A549 (cell line): ENCODE measurements at regions not wholly inside any gene's neighbourhood (a gene's known extent, or its start where the extent isn't known, plus 50 kb on each side); places are given as distances from the start of the nearest gene placed in this dataset.

Source experiments
- ATAC-seq, 2 experiments: fragments of 200-7000 bp in 1 of 2; fragments of >200 bp in 1 of 2; cut with Nextera tagmentation in 1 of 2; cut with Tn5 transposase in 1 of 2; 3 replicates each; pipeline versions ENCODE4 v1.8.0 to v1.9.1; 2018 to 2020; ENCODE audit warnings: mild to moderate bottlenecking in 1 of 2, moderate library complexity in 1 of 2
- CTCF ChIA-PET: fragments of 300-600 bp; sonication (Branson Sonifier 250); formaldehyde crosslinking; extraction: SDS; loops from one replicate; lab custom pipeline; 2021; ENCODE audit warnings: antibody characterized with exemption, inconsistent platforms; lab: Yijun Ruan, JAX
- POLR2A ChIA-PET: fragments of 350-600 bp; formaldehyde crosslinking; extraction: SDS; loops from one replicate; lab custom pipeline; 2021; ENCODE audit warnings: antibody characterized with exemption, inconsistent platforms; lab: Yijun Ruan, JAX
- DNase-seq, 2 experiments: peaks; one replicate each; pipeline versions ENCODE4 v3.0.0 to v3.0.0-alpha.2; 2011 to 2016; ENCODE audit warnings: low read depth in 1 of 2, low spot score in 1 of 2
- FAIRE-seq: peaks from 2 replicates; lab custom pipeline; 2011; peaks lifted over from hg19 to GRCh38; lab: Jason Lieb, UNC
- H3K27ac ChIP-seq, 2 experiments: fragments of >200 bp; sonication (Bioruptor Twin); formaldehyde crosslinking; 3 replicates each; pipeline ENCODE4 v1.5.1; 2016 to 2017
- H3K4me1 ChIP-seq: fragments of >200 bp; sonication (Bioruptor Twin); formaldehyde crosslinking; 3 replicates; pipeline ENCODE4 v1.6.1; 2016
- H3K4me2 ChIP-seq: fragments of >200 bp; sonication (Bioruptor Twin); formaldehyde crosslinking; 3 replicates; pipeline ENCODE4 v1.6.1; 2016
- H3K4me3 ChIP-seq: fragments of >200 bp; sonication (Bioruptor Twin); formaldehyde crosslinking; 3 replicates; pipeline ENCODE4 v1.5.1; 2016
- H3K9me3 ChIP-seq: fragments of >200 bp; sonication (Bioruptor Twin); formaldehyde crosslinking; 3 replicates; pipeline ENCODE4 v1.6.1; 2016
- CEBPB ChIP-seq, 2 experiments: fragments of >200 bp in 1 of 2; sonication (Bioruptor Twin) in 1 of 2; formaldehyde crosslinking in 1 of 2; IDR thresholded peaks; 2 replicates each; pipeline ENCODE4 v1.6.1; 2012 to 2016
- CHD4 ChIP-seq: fragments of 200-600 bp; sonication (generic); IDR thresholded peaks from 2 replicates; pipeline ENCODE4 v1.6.1; 2016; ENCODE audit warnings: antibody characterized with exemption, mild to moderate bottlenecking, borderline replicate concordance
- EHF ChIP-seq: fragments of 250-450 bp; sonication (Bioruptor Pico); IDR thresholded peaks from 2 replicates; pipeline ENCODE4 v1.5.0; 2020; ENCODE audit warnings: mild to moderate bottlenecking
- EP300 ChIP-seq, 2 experiments: fragments of >200 bp; sonication (Bioruptor Twin); formaldehyde crosslinking; IDR thresholded peaks; 2 replicates in 1 of 2; 3 replicates in 1 of 2; pipeline ENCODE4 v1.6.1; 2016 to 2017
- FOXS1 ChIP-seq: fragments of 250-450 bp; sonication (Bioruptor Pico); IDR thresholded peaks from 2 replicates; pipeline ENCODE4 v1.5.0; 2020; ENCODE audit warnings: mild to moderate bottlenecking, moderate library complexity
- GATA3 ChIP-seq: IDR thresholded peaks from 2 replicates; pipeline ENCODE4 v1.6.1; 2012; ENCODE audit warnings: borderline replicate concordance
- HEYL ChIP-seq: fragments of 250-450 bp; sonication (Bioruptor Pico); IDR thresholded peaks from 2 replicates; pipeline ENCODE4 v1.8.0; 2021; ENCODE audit warnings: mild to moderate bottlenecking, moderate library complexity
- JUN ChIP-seq, 2 experiments: fragments of >200 bp; sonication (Bioruptor Twin); formaldehyde crosslinking; IDR thresholded peaks; 2 replicates in 1 of 2; 3 replicates in 1 of 2; pipeline ENCODE4 v1.6.1; 2016 to 2017
- KDM5A ChIP-seq: fragments of 200-600 bp; sonication (generic); IDR thresholded peaks from 2 replicates; pipeline ENCODE4 v1.6.1; 2016; ENCODE audit warnings: antibody characterized with exemption, mild to moderate bottlenecking
- MAFK ChIP-seq: fragments of 450-650 bp; IDR thresholded peaks from 2 replicates; pipeline ENCODE4 v1.6.1; 2014; ENCODE audit not compliant: partially characterized antibody
- MAZ ChIP-seq: fragments of 150-350 bp; IDR thresholded peaks from 2 replicates; pipeline ENCODE4 v1.6.1; 2014; ENCODE audit warnings: antibody characterized with exemption, low read depth, low read length, borderline replicate concordance
- MYC ChIP-seq: IDR thresholded peaks from 2 replicates; pipeline ENCODE4 v1.6.1; 2012; ENCODE audit warnings: mild to moderate bottlenecking, inconsistent platforms, low read length, improper control_type of control experiment, borderline replicate concordance
- NFE2L2 ChIP-seq: fragments of 150-350 bp; conservative IDR thresholded peaks from 2 replicates; pipeline ENCODE4 v1.6.1; 2014; ENCODE audit warnings: low read length
- NPAS2 ChIP-seq: fragments of 250-450 bp; sonication (Bioruptor Pico); IDR thresholded peaks from 2 replicates; pipeline ENCODE4 v1.8.0; 2022; ENCODE audit warnings: mild to moderate bottlenecking, moderate library complexity, borderline replicate concordance
- POLR2A ChIP-seq: IDR thresholded peaks from 2 replicates; pipeline ENCODE4 v1.6.1; 2012; ENCODE audit warnings: mild to moderate bottlenecking, low read length
- POLR2AphosphoS2 ChIP-seq: conservative IDR thresholded peaks from 2 replicates; pipeline ENCODE4 v1.6.1; 2012; ENCODE audit warnings: low read length, improper control_type of control experiment, inconsistent platforms
- RAD21 ChIP-seq, 2 experiments: fragments of >200 bp in 1 of 2; sonication (Bioruptor Twin) in 1 of 2; formaldehyde crosslinking in 1 of 2; IDR thresholded peaks in 1 of 2; conservative IDR thresholded peaks in 1 of 2; 2 replicates in 1 of 2; 3 replicates in 1 of 2; pipeline ENCODE4 v1.6.1; 2012 to 2018; ENCODE audit warnings: inconsistent platforms in 1 of 2
- RFX5 ChIP-seq: fragments of 450-650 bp; IDR thresholded peaks from 2 replicates; pipeline ENCODE4 v1.7.1; 2014; ENCODE audit warnings: antibody characterized with exemption, mild to moderate bottlenecking, moderate library complexity
- RNF2 ChIP-seq: fragments of 200-600 bp; sonication (generic); IDR thresholded peaks from 2 replicates; pipeline ENCODE4 v1.6.1; 2016; ENCODE audit warnings: low read depth, mild to moderate bottlenecking, antibody characterized with exemption, moderate library complexity, borderline replicate concordance
- SMC3 ChIP-seq: fragments of >200 bp; sonication (Bioruptor Twin); formaldehyde crosslinking; IDR thresholded peaks from 3 replicates; pipeline ENCODE4 v1.6.1; 2018; ENCODE audit warnings: inconsistent platforms
- WGBS: methylation state at CpG from one replicate; pipeline ENCODE4 v1.1.6; 2017; ENCODE audit errors: missing lambda C conversion rate; 5-methylcytosine and 5-hydroxymethylcytosine counted together
- TF ChIP-seq, protein P1 (sequence below): fragments of 450-650 bp; IDR thresholded peaks from 2 replicates; pipeline ENCODE4 v1.6.1; 2014; ENCODE audit warnings: antibody characterized with exemption
- TF ChIP-seq, protein P2 (sequence below): IDR thresholded peaks from 2 replicates; pipeline ENCODE4 v1.6.1; 2012
- TF ChIP-seq, protein P3 (sequence below): fragments of 250-450 bp; sonication (Bioruptor Pico); IDR thresholded peaks from 2 replicates; pipeline ENCODE4 v1.5.0; 2021; ENCODE audit warnings: mild to moderate bottlenecking, moderate library complexity, borderline replicate concordance
- TF ChIP-seq, protein P4 (sequence below): IDR thresholded peaks from 2 replicates; pipeline ENCODE4 v1.6.1; 2012; ENCODE audit warnings: low read depth, borderline replicate concordance
- TF ChIP-seq, protein P5 (sequence below): fragments of >200 bp; sonication (Bioruptor Twin); formaldehyde crosslinking; IDR thresholded peaks from 3 replicates; pipeline ENCODE4 v1.5.1; 2016
- TF ChIP-seq, protein P6 (sequence below): fragments of >200 bp; sonication (Bioruptor Twin); formaldehyde crosslinking; IDR thresholded peaks from 2 replicates; pipeline ENCODE4 v1.6.1; 2016
- TF ChIP-seq, protein P7 (sequence below): fragments of 150-350 bp; IDR thresholded peaks from 2 replicates; pipeline ENCODE4 v1.6.1; 2014; ENCODE audit warnings: low read depth, mild to moderate bottlenecking, low read length

DNA sequence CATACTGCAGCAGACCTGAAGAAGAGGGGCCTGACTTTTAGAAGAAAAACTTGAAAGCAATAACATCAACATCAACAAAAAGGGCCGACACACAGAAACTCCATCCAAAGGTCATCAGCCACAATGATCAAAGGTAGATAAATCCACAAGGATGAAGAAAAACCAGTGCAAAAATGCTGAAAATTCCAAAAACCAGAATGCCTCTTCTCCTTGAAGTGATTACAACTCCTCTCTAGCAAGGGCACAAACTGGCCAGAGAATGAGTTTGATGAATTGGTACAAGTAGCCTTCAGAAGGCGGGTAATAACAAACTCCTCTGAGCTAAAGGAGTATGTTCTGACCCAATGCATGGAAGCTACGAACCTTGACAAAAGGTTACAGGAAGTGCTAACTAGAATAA is 186.2 kb upstream of the RAI14 start:
- no peak overlapping the region for H3K4me3 ChIP-seq
- H3K27ac ChIP-seq: no peak overlapping the region
- TF ChIP-seq RFX5 (no peak), POLR2AphosphoS2 (no peak), KDM5A (no peak), GATA3 (no peak), NPAS2 (CRISPR knock-in tag) (no peak)
- TF ChIP-seq, protein P1, sequence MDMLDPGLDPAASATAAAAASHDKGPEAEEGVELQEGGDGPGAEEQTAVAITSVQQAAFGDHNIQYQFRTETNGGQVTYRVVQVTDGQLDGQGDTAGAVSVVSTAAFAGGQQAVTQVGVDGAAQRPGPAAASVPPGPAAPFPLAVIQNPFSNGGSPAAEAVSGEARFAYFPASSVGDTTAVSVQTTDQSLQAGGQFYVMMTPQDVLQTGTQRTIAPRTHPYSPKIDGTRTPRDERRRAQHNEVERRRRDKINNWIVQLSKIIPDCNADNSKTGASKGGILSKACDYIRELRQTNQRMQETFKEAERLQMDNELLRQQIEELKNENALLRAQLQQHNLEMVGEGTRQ: no peak
- TF ChIP-seq, protein P2, sequence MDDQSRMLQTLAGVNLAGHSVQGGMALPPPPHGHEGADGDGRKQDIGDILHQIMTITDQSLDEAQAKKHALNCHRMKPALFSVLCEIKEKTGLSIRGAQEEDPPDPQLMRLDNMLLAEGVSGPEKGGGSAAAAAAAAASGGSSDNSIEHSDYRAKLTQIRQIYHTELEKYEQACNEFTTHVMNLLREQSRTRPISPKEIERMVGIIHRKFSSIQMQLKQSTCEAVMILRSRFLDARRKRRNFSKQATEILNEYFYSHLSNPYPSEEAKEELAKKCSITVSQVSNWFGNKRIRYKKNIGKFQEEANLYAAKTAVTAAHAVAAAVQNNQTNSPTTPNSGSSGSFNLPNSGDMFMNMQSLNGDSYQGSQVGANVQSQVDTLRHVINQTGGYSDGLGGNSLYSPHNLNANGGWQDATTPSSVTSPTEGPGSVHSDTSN: no peak
- WGBS: 74% methylated on average over 3 of the region's 3 CpGs
- no peak for ATAC-seq
- no peak for DNase-seq
- H3K9me3 ChIP-seq: no peaks in the 10 kb centered on the region
- ChIA-PET CTCF (interaction anchor here (11.0 to 34.1 kb wide), 2 partner anchors 16 to 430 kb away, joined by 85 to 621 read pairs; no protein-coding TSS in a partner anchor), POLR2A (no interaction called here)
- peaks cover 18% of the 10 kb centered on the region for H3K4me1 ChIP-seq
- no peak for FAIRE-seq
- H3K4me2 ChIP-seq: no peak overlapping the region

DNA sequence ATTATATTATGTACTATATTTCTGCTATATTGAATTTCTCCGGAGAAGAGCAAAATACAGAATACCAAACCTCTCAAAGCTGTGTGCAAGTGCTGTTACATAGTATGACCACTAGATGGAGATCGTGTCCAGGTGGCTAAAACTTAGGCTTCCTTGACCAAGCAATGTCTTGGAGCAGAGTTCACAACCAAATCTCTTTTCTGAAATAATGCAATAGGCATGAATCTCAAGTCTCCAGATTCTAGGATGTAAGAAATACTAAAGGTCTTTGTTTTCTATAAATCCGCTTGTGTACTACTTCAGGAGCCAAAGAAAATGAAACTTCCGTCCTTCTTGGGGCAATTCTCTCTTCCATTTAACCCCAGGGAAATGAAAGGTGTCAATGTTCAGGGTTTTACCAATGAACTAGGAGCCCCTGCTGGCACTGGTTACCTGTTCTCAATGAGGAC is 181.5 kb upstream of the RAI14 start:
- peak; percentile 98 for FAIRE-seq

More for the DNA sequence above, 181.5 kb upstream of the RAI14 start:
- peak; percentile 68 to 93; a peak in 5 of 6 replicates for ATAC-seq
- TF ChIP-seq, protein P3, sequence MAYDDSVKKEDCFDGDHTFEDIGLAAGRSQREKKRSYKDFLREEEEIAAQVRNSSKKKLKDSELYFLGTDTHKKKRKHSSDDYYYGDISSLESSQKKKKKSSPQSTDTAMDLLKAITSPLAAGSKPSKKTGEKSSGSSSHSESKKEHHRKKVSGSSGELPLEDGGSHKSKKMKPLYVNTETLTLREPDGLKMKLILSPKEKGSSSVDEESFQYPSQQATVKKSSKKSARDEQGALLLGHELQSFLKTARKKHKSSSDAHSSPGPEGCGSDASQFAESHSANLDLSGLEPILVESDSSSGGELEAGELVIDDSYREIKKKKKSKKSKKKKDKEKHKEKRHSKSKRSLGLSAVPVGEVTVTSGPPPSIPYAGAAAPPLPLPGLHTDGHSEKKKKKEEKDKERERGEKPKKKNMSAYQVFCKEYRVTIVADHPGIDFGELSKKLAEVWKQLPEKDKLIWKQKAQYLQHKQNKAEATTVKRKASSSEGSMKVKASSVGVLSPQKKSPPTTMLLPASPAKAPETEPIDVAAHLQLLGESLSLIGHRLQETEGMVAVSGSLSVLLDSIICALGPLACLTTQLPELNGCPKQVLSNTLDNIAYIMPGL (CRISPR knock-in tag): no peak
- TF ChIP-seq SMC3 (peak; percentile 82), MAFK (no peak), POLR2A (no peak), RNF2 (no peak), NFE2L2 (no peak), MYC (no peak), EP300 (IDR thresholded peaks at IDR 0.05) (no peak), CEBPB (IDR thresholded peaks at IDR 0.05) (no peak), POLR2AphosphoS2 (no peak), RFX5 (no peak), JUN (IDR thresholded peaks at IDR 0.05) (no peak), CHD4 (no peak), RAD21 (conservative IDR thresholded peaks at IDR 0.05 in 1 of 2, IDR thresholded peaks at IDR 0.05 in 1 of 2) (peak; percentile 90 to 94), FOXS1 (no peak), EHF (CRISPR knock-in tag) (no peak), MAZ (no peak), HEYL (CRISPR knock-in tag) (no peak)
- TF ChIP-seq, protein P4, sequence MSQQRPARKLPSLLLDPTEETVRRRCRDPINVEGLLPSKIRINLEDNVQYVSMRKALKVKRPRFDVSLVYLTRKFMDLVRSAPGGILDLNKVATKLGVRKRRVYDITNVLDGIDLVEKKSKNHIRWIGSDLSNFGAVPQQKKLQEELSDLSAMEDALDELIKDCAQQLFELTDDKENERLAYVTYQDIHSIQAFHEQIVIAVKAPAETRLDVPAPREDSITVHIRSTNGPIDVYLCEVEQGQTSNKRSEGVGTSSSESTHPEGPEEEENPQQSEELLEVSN: no peak
- TF ChIP-seq, protein P1: no peak
- TF ChIP-seq, protein P5, sequence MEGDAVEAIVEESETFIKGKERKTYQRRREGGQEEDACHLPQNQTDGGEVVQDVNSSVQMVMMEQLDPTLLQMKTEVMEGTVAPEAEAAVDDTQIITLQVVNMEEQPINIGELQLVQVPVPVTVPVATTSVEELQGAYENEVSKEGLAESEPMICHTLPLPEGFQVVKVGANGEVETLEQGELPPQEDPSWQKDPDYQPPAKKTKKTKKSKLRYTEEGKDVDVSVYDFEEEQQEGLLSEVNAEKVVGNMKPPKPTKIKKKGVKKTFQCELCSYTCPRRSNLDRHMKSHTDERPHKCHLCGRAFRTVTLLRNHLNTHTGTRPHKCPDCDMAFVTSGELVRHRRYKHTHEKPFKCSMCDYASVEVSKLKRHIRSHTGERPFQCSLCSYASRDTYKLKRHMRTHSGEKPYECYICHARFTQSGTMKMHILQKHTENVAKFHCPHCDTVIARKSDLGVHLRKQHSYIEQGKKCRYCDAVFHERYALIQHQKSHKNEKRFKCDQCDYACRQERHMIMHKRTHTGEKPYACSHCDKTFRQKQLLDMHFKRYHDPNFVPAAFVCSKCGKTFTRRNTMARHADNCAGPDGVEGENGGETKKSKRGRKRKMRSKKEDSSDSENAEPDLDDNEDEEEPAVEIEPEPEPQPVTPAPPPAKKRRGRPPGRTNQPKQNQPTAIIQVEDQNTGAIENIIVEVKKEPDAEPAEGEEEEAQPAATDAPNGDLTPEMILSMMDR: peak; percentile 92
- TF ChIP-seq, protein P6, sequence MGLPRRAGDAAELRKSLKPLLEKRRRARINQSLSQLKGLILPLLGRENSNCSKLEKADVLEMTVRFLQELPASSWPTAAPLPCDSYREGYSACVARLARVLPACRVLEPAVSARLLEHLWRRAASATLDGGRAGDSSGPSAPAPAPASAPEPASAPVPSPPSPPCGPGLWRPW: no peak
- TF ChIP-seq, protein P7, sequence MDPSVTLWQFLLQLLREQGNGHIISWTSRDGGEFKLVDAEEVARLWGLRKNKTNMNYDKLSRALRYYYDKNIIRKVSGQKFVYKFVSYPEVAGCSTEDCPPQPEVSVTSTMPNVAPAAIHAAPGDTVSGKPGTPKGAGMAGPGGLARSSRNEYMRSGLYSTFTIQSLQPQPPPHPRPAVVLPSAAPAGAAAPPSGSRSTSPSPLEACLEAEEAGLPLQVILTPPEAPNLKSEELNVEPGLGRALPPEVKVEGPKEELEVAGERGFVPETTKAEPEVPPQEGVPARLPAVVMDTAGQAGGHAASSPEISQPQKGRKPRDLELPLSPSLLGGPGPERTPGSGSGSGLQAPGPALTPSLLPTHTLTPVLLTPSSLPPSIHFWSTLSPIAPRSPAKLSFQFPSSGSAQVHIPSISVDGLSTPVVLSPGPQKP: no peak
- TF ChIP-seq, protein P2: no peak
- no peaks in the 10 kb centered on the region for H3K9me3 ChIP-seq
- H3K4me2 ChIP-seq: no peak overlapping the region
- ChIA-PET CTCF (interaction anchor here (0.6 to 34.1 kb wide), 29 partner anchors 9 to 1165 kb away, joined by 3 to 621 read pairs (median 4); partner anchors contain the start of genes BRIX1, DNAJC21, RAD1 and TTC23L), POLR2A (no interaction called here)
- H3K4me3 ChIP-seq: no peak overlapping the region
- WGBS: 29% methylated on average over 4 of the region's 4 CpGs
- H3K27ac ChIP-seq: no peak overlapping the region
- no peaks in the 10 kb centered on the region for H3K4me1 ChIP-seq
- peak; percentile 57 to 70 for DNase-seq
